NCI-H226 (cell line): ENCODE measurements at regions not wholly inside any gene's neighbourhood (a gene's known extent, or its start where the extent isn't known, plus 50 kb on each side); places are given as distances from the start of the nearest gene placed in this dataset.

Experiments used
- DNase-seq: peaks from one replicate; pipeline ENCODE4 v3.0.0-alpha.2; 2015

DNA sequence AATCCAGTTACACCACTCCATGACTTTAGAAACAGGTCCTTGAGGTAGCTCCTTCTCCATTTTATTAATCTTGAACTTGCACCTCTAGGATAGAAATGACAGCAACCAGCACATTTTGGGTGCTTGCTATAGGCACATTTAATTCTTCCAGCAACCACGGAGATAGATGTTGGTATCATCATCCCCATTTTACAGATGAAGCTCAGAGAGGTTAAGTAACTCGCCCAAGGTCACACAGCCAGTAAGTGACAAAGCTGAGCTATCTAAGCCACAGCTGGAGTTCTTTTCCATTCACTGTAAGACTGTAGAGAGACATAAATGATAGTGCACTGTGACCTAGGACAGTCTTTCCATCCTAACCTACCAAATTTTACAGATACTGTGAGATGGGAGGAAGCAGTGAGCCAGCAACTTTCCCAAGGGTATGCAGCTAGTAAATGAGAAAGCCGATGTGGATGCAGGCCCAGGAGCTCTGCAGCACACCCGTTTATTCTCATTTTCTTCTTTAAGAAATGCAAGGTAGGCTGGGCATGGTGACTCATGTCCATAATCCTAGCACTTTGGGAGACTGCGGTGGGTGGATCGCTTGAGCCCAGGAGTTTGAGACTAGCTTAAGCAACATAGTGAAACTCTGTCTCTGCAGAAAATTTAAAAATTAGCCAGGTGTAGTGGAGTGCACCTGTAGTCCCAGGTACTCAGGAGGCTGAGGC, 103.2 kb downstream of the TBX5 start:
- no peak for DNase-seq

DNA sequence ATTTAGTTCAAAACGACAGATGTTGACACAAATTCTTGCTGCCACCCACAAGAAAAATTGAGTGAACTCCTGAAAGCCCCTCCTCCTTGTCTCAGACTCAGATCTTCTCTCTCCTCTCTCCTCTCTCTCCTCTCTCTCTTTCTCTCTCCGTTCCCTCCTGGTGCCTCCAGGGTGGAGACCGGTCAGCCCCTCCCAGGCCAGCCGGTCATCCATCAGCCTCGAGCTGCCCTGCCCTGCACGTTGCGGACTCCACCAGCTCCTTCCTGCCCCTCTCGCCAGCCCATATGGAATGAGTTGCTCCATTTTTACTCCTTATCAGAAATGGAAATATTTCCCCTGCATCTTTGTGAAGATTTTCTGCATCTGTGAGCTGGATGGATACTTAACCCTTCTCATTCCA, 103.8 kb downstream of the TBX5 start:
- DNase-seq, result no peak

DNA sequence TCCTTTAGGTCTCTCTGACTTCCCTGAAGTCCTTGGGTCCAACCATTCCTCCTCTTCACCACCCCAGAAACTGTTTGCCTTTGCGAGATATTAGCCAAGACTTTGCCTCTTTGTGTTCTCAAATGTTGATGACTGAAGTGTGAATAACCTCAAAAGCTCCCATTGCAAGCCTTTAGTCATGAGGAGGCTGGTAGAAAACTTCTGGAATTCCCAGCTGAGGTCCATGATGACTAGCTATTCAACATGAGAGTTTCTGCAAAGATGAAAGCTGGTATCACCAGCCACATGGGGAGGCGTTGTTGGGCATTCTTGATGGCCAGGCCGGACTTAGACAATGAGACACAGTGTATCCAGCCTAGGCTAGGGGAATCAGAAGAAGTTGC, 111.7 kb downstream of the TBX5 start:
- DNase-seq, result no peak

DNA sequence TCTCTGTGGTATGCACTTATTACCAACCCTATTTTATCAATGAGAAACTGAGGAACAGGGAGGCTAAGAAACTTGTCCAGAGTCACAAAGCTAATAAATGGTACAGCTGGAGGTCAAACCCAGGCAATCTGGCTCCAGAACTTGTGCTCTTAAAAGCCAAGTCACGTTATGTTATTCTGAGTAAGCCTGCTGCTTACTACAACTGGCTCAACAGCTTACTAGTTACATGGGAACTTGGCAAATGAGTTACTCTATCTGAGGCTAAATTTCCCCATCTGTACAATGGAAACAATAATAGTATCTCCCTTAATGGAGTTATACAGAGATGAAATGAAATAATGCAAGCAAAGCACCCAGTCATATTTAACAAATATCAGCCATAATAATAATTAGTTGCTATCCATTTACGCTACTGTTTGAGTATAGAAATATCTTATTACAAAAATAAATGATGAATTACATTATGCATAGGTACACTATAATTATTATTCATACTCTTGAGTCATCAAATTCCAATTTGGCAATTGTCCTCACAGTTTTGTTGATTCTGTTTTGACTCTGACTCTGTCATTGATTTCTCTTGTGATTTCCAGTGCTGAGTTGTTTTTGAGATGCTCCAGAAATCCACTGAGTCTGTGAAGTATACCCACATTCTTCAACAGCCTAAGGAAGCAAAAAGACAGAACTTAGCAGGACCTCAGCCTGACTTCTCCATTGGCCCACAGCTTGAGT, 112.2 kb downstream of the TBX5 start:
- no peak for DNase-seq

DNA sequence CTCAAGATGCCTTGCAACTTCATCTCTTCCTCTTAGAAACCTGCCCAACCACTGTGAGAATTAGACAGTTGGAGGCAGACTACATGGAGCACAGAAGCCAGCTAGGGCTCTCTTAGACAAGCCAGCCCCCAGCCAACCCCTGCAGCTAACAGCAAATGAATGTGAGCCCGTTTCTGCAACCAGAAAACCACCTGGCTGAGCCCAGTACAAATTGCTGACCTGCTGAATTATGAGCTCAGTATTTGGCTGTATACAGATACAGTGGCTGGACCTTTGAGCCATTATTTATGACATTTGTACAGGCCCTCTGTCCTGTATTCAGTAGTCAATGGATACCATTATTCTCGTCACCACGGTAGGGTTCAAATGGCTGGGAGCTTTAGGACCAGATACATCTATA, 112.9 kb downstream of the TBX5 start:
- DNase-seq, result no peak

DNA sequence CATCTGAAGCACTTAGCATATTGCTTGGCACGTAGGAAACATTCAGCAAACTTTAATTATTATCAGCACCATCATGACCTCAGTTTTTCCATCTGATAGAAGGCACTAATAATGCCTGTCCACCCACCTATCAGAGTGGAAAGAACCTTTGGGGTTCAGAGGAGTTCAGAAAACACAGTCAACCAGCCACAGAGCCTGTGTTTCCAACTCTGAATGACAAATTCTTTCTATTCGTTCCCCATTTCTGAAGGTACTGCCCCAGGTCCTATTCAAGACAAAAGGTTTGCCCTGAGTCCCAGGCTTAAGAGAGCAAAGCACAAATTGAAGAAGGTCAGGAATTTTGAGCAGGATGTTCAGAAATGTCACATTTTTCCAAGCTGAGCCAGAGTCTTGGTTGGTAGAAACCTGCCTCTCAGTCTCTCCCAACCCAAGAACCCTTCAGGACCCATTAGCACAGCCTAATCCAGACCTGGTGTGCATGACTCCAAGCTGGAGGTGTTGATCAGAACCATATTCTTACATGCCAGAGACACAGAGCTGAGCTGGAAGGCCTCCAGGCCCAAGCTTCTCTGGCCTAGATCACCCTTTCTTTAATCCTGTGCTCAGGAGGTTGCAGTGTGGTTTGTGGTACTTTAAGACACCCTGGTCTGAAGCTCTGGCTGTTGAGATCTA, 114.4 kb downstream of the TBX5 start:
- DNase-seq, result no peak

DNA sequence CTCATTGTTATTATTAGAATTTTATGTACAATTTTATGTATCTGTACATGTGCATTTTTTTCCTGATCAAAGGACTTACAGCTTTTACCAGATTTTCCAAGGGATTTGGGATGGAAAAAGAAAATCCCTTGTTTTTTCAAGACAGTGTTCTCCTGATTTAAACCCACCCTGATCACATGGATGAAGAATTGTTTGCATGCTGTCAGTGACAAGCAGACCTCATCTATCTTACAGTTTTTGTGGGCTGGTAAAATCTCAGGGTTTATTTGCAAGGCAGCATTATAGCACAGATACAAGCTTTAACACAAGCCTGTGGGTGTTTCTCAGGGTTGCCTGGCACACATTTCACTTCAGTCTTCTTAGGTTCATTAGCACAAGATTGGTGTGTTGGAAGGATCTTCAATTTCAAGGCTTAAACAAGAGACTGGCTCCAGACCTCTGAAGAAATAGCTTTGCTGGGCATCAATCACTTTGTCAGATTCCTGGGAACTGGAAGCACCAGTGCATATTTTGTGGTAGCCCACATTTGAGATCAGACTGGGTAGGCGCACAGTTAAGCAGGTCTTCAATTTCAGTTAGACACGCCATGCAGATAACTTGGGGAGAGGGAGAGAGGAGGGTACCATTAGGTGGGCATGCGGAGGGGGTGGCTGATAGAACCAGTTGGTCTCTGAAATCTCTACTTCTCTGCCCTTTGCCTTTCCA, 118.0 kb downstream of the TBX5 start:
- DNase-seq, result peak; percentile 14

DNA sequence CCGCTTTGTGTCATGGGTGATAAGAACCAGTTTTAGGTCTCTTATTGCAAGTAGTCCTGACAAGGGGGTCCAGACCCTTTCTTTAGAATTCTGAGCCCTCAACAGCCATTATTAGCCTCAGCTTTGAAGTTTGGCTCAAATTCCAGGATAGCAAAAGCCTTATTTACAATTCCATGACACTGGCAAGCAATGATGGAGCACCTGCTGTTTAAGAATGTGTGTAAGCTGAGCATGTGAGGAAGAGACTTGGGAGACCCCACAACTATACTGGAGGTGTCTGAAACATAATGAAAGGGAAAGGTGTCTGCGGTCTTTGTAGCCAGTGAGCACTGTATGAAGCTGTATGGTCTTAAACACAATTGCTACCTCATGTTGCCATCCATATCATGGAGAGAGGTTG, 119.8 kb downstream of the TBX5 start:
- DNase-seq, result no peak

DNA sequence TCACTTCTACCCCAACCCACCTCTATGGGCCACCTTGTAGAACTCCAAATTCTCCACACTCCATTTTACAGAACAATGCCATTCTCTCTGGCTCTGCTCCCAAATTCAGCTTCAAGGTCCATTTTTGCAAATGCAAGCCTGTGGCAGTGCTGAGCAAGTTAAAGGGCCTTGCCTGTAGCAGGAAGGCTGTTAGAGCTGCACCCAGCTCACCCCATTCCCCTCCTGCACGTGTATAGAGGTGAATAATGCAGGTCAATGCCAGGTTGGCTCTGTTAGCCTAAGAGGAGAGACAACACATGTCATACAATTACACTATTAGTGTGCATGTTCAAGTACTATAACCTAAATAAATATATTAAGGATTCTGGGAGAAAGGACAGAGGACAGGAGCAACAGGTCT, 120.4 kb downstream of the TBX5 start:
- no peak for DNase-seq

DNA sequence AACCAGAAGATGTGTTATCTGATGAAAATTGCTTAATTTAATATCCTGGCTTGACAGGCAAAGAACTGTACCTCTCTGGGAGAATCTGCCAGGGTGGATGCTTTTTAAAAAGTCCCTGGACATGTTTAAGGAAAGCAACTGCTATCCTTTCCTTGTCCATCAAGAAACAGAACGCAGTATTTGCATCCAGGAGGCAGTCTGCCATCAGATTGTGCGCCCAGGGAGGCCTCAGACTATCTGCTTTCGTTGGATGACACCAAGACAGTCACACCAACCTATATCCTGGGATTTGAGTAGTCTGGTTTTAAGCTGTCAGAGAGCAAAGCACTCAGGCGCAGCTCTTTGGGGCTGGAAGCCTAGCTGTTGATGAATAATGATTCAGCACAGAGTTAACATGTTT, 121.9 kb downstream of the TBX5 start:
- DNase-seq, result no peak

DNA sequence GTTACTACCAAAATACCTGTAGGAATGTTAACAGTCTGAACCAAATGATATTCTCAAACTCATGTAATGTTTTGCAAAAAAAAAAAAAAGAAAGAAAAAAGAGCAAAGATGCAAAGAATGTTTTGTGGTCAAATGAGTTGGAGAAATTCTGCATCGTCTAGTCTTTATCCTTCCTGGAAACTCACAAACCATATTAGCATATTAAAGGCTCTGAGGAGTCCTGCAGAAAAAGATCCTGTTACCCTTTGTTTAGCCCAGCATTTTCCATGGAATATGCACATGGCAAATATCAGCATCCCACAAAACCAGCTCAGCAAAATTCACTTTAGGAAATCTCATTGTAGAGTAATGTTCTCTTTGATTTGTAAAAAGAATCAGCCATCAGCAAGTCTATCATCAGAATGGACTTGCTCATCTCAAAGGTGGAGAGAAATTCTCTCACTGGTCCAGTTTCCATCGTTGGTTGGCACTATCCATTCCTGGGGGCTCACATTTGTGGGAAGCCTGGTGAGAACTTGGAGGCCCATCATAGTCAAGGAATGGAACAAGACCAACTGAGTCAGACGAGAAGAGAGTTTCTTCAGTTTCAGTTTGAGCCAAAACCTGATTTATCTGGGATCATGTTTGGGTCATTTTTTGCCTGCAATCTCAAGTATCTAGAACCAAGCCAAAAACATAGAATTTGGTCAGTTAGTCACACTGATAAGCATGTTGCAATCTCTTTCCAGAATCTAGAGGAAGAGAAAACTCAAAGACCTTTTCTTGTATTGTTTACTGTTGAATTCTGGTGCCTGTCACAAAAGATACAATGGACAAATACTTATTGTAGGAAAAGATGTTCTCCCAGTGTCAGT, 129.8 kb downstream of the TBX5 start:
- DNase-seq, result no peak

DNA sequence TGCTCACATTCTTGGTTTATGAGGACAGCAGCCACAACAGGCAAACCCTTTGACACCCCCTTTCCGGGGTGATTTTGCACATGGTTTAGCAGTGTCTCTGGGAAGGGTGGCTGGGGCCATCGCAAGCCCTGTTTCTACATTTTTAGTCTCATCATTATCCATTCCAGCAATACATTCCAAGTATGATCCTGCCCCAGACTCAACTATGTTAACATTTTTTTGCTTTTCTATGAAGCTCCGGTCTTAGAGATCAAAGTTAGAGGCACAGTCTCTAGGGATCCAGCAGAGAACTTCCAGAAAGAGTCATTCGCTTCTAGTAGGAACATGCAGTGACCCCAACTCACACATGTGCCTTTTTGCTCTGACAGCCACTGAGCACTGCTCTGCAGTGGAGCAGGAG, 130.9 kb downstream of the TBX5 start:
- DNase-seq, result no peak

DNA sequence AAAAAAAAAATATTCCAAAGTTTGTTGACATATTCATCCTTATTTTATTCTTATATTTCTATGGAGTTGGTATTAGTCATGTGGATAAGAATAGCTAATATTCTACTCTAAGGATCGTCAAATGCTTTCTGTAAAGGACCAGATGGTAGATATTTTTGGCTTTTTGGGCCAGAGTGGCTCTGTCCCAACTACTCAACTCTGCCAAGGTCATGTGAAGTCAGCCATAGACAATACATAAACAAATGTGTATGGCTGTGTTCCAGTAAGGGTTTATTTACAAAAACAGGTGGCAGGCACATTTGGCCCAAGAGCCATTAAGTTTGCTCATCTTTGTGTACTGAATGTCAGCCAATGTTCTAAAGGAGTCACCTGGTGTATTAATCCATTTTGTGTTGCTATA, 131.8 kb downstream of the TBX5 start:
- DNase-seq, result no peak

DNA sequence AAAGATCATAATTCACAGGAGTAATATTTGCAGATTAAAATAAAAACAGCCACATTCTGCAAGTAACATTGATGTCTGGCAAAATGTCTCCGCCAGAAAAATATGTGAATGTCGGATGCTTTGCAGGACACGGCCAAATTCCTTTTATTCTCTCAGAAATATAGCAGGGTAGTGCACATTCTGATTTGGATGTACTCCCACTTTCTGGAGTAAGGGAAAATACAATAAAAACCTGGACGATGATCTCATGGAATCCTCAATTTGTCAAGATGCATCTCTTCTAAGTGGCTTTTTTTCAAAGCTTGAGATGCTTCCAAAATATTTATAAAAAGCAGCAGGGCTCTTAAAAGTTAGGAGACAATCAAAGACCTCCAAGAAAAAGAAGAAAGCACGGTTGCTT, 133.3 kb downstream of the TBX5 start:
- DNase-seq, result no peak

DNA sequence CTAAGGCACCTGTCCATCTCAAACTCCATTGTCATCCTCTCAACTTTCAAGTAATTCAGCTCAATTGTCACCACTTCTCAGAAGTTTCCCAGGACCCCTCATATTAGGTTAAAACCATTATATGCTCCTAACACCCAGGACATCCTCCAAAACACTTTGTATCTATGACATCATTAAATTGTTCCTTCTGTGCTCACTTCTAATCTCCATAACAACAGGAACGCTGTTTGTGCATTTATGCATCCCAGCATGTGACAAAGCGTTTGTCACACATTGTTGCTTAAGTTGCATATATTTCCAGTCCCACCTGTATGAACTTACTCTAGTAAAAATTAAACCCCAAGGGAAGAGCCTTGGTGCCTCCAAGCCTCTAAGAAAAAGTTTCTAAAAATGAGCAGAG, 133.9 kb downstream of the TBX5 start:
- no peak for DNase-seq

DNA sequence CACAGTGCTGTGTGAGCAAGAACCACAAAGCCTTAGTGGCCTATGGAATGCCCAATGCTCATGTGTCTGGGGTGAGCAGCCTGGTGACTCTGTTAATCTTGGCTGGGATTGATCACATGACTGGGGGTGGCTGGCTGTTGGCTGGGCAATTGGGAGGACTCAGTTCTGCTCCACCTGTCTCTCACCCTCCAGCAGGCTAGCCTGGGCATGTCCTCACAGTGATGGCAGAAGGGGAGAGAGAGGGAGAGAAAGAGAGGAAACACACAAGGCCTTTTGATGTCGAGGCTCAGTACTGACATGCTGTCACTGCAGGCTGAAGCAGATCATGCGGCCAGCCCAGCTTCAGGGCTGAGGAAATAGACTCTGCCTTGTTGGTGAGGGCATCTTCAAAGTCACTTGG, 136.8 kb downstream of the TBX5 start:
- no peak for DNase-seq

DNA sequence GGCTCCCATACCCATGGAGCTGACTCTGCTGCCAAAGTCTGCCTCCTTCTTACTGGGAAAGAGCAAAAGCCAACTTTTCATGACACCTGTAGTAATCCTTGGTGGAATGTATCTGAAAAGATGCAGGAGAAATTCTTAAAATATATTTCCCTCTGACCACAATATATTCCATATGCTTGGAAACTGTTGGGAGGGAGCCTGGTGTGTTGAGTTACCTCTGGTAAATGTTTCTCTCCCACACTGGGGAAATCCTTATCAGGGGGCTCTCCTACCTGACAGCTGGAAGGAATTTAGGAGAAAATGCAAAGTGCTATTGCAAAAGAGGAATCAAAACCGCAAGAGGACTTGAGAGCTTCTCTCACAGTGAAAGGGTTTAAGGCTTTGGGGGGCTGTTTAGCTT, 139.4 kb downstream of the TBX5 start:
- DNase-seq, result no peak

DNA sequence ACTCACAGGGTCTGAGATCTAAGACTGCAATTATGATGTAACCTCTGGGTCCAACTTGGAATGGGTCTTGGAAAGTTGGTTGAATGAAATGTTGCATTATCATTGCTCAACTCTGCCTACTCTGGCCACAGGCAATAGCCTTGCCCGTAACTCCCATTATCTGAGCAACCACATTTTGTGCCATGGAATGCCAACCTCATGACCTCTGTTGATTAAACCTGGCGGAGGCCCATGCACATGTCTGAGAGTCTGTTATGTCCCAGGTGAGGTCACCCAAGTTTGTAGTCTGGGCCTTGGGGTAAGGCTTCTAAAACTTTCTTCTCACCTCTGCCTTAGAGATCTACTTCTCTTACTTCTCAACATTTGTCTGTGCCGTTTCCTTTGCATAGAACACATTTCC, 140.9 kb downstream of the TBX5 start:
- DNase-seq, result peak; percentile 2

DNA sequence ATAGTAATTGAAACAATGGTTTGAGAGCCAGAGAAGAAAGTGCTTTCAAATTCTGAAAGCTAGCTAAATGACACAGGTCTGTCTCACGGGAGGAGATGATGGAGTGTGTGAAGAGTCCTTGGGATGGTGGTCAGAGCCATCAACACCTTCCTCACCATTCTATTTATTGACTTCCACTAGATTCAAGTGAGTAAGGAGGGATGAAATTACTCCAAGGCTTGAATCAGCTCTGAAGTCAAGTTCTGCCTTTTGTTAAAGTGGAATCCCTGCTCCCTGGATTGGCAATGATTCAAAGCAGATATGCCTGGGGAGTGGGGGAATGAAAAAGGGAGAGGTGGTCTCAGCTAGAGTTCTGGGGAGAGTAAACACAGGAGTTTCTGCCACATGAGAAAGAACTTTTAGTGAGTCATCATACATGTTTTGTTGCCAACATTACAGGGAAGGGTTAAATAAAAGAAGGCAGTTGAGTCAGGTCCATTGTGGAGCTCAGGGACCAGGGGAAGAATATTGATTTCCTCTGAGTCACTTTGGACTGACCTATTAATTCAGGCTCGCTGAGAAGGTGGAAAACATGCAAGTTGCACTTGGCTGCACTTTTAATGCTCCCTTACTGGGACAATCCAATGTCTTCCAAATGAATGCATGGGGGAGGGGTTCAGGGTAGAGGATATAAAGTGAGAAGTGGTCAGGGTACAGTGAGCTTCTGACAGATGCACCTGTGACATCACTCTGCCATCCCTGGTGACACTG, 142.7 kb downstream of the TBX5 start:
- DNase-seq, result no peak

DNA sequence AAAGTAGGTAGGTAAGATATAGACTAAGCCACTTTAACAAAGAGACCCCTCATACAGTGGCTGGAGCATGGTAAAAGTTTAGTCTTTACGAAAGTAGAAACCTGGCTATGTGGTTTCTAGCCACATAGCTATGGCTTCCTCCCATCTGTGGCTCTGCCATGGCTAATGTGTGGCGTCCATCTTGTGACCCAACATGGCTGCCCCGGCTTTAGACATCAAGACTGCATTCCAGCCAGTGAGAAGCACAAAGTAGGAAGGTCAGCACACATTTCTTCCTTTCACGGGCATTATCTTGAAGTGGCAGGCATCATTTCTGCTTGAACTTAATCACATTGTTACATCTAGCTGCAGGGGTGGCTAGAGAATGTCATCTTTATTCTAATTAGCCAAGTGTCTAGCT, 148.3 kb downstream of the TBX5 start:
- DNase-seq, result no peak

DNA sequence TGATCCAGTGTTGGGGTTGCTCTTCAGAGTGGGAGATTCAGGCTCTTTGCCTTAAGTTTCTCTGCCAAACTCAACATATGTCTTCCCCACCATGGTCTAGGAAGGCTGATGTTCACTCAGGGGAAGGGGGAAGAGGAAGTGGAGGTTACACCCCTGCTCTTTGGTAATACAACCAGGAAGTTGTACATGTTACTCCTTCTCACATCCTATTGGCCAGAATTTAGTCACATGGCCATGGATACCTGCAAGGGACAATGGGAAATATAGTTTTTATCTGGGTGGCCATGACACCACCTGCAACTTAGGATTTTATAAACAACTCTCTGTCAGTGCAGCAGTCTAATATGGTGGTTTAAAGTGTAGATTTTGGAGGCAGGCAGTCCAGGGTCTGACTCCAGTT, 150.9 kb downstream of the TBX5 start:
- DNase-seq, result no peak
